Esophagus muscularis mucosa (tissue), 4 donors: ENCODE measurements at regions not wholly inside any gene's neighbourhood (a gene's known extent, or its start where the extent isn't known, plus 50 kb on each side); places are given as distances from the start of the nearest gene placed in this dataset.

ENCODE experiments used
- CTCF ChIP-seq, 3 experiments: fragments of 200-600 bp in 2 of 3; fragments of 450-650 bp in 1 of 3; sonication (generic) in 2 of 3; IDR thresholded peaks; one replicate each; pipeline ENCODE4 v1.5.1; 2017 to 2019; ENCODE audit warnings: antibody characterized with exemption in 3 of 3, mild to moderate bottlenecking in 2 of 3, moderate library complexity in 1 of 3
- EP300 ChIP-seq: sonication (generic); formaldehyde crosslinking; IDR thresholded peaks from one replicate; pipeline ENCODE4 v1.6.1; 2017; ENCODE audit warnings: antibody characterized with exemption
- POLR2A ChIP-seq: fragments of 450-650 bp; IDR thresholded peaks from one replicate; pipeline ENCODE4 v1.6.1; 2017; ENCODE audit warnings: antibody characterized with exemption, moderate library complexity, mild to moderate bottlenecking, low read depth
- POLR2AphosphoS5 ChIP-seq, 2 donors: sonication (generic); formaldehyde crosslinking; IDR thresholded peaks; one replicate each; pipeline ENCODE4 v1.6.1; 2017; ENCODE audit warnings: antibody characterized with exemption in 2 of 2

GRCh38 chr16:64051824-64052223 lies 1070.0 kb downstream of the CDH11 start:
- no peak for TF ChIP-seq CTCF (IDR thresholded peaks at IDR 0.05)
- TF ChIP-seq POLR2AphosphoS5 (IDR thresholded peaks at IDR 0.05) = no peak
- TF ChIP-seq EP300 = no peak
- no peak for TF ChIP-seq POLR2A
